ENCODE measurements at regions not wholly inside any gene's neighbourhood (a gene's known extent, or its start where the extent isn't known, plus 50 kb on each side); places are given as distances from the start of the nearest gene placed in this dataset.

- FAIRE-seq = no peak
- no peaks in the 10 kb centered on the region for H3K9me3 ChIP-seq
- CTCF ChIA-PET = interaction anchor here (0.7 kb wide), 1 partner anchor 482 kb away, joined by 3 read pairs; no protein-coding TSS in a partner anchor
Measured at GRCh38 chr13:83702021-83702420, 180.3 kb downstream of the SLITRK1 start.

GRCh38 chr13:83692800-83693199 lies 189.5 kb downstream of the SLITRK1 start:
- FAIRE-seq (no peak), ATAC-seq (no peak), DNase-seq (ENCODE audit: low read depth in 1 of 2, low spot score in 1 of 2) (no peak)
- H3K4me2 ChIP-seq = no peak overlapping the region
- H3K4me1 ChIP-seq = no peaks in the 10 kb centered on the region
- no peaks in the 10 kb centered on the region for H3K9me3 ChIP-seq
- no peak overlapping the region for H3K27ac ChIP-seq
- ChIA-PET POLR2A (no interaction called here), CTCF (no interaction called here)
- WGBS (ENCODE audit: missing lambda C conversion rate) = 4% methylated on average over 2 of the region's 2 CpGs
- H3K4me3 ChIP-seq = no peak overlapping the region
- TF ChIP-seq JUNB (IDR thresholded peaks at IDR 0.05) = no peak
- TF ChIP-seq NFE2L2 (conservative IDR thresholded peaks at IDR 0.05; ENCODE audit: low read length) = no peak
- no peak for TF ChIP-seq HOXA7 (CRISPR knock-in tag; IDR thresholded peaks at IDR 0.05)
- TF ChIP-seq E2F6 (IDR thresholded peaks at IDR 0.05; ENCODE audit: borderline replicate concordance, low read depth) = no peak
- no peak for TF ChIP-seq USF2 (IDR thresholded peaks at IDR 0.05)
- TF ChIP-seq CEBPB (IDR thresholded peaks at IDR 0.05) = no peak
- TF ChIP-seq PHF8 (IDR thresholded peaks at IDR 0.05; ENCODE audit: borderline replicate concordance, low read depth) = no peak
- no peak for TF ChIP-seq FOSB (CRISPR knock-in tag; IDR thresholded peaks at IDR 0.05)
- TF ChIP-seq MAX (IDR thresholded peaks at IDR 0.05) = no peak
- no peak for TF ChIP-seq BCL3 (IDR thresholded peaks at IDR 0.05)
- TF ChIP-seq TFCP2L1 (CRISPR knock-in tag; IDR thresholded peaks at IDR 0.05) = no peak
- TF ChIP-seq MAZ (IDR thresholded peaks at IDR 0.05; ENCODE audit: borderline replicate concordance, low read depth, low read length) = no peak
- no peak for TF ChIP-seq ATOH8 (CRISPR knock-in tag; IDR thresholded peaks at IDR 0.05; ENCODE audit: low read depth)

More at GRCh38 chr13:83702021-83702420, 180.3 kb downstream of the SLITRK1 start:
- ATAC-seq (no peak), DNase-seq (ENCODE audit: low read depth in 1 of 2, low spot score in 1 of 2) (no peak)
- Histone ChIP-seq H3K4me2 (no peak overlapping the region), H3K4me3 (no peak overlapping the region), H3K27ac (no peak overlapping the region), H3K4me1 (no peaks in the 10 kb centered on the region)
- WGBS (ENCODE audit: missing lambda C conversion rate) = 0% methylated on average over 1 of the region's 1 CpG
- POLR2A ChIA-PET = no interaction called here
- TF ChIP-seq BHLHE40 (IDR thresholded peaks at IDR 0.05; ENCODE audit: low read depth, low read length) = no peak
- TF ChIP-seq KDM5A (IDR thresholded peaks at IDR 0.05) = no peak
- no peak for TF ChIP-seq E2F6 (IDR thresholded peaks at IDR 0.05; ENCODE audit: borderline replicate concordance, low read depth)
- no peak for TF ChIP-seq CHD4 (IDR thresholded peaks at IDR 0.05; ENCODE audit: borderline replicate concordance)
- no peak for TF ChIP-seq NR3C1 (IDR thresholded peaks at IDR 0.05)
- TF ChIP-seq ZSCAN20 (CRISPR knock-in tag; IDR thresholded peaks at IDR 0.05) = no peak
- no peak for TF ChIP-seq ZFP36 (IDR thresholded peaks at IDR 0.05; ENCODE audit: borderline replicate concordance, partially characterized antibody)
- no peak for TF ChIP-seq ZC3H11A (IDR thresholded peaks at IDR 0.05)
- TF ChIP-seq HOXA7 (CRISPR knock-in tag; IDR thresholded peaks at IDR 0.05) = no peak
- no peak for TF ChIP-seq CEBPB (IDR thresholded peaks at IDR 0.05)
- TF ChIP-seq POLR2A (IDR thresholded peaks at IDR 0.05; ENCODE audit: low read length) = no peak
- no peak for TF ChIP-seq CTCF (IDR thresholded peaks at IDR 0.05)
- no peak for TF ChIP-seq HEYL (CRISPR knock-in tag; IDR thresholded peaks at IDR 0.05)
- TF ChIP-seq HMGXB4 (CRISPR knock-in tag; IDR thresholded peaks at IDR 0.05; ENCODE audit: borderline replicate concordance) = no peak
- TF ChIP-seq SREBF2 (IDR thresholded peaks at IDR 0.05) = no peak
- TF ChIP-seq EHF (CRISPR knock-in tag; IDR thresholded peaks at IDR 0.05) = no peak
- TF ChIP-seq TP53 (CRISPR knock-in tag; IDR thresholded peaks at IDR 0.05) = no peak
- TF ChIP-seq RFX5 (IDR thresholded peaks at IDR 0.05) = no peak

Data from A549 (cell line).